ENCODE measurements at regions not wholly inside any gene's neighbourhood (a gene's known extent, or its start where the extent isn't known, plus 50 kb on each side); places are given as distances from the start of the nearest gene placed in this dataset.

- TF ChIP-seq CTCF (conservative IDR thresholded peaks at IDR 0.05 in 1 of 2, IDR thresholded peaks at IDR 0.05 in 1 of 2; ENCODE audit: low read depth in 1 of 2, low read length in 2 of 2) (no peak), EZH2 (IDR thresholded peaks at IDR 0.05; ENCODE audit: low read length, missing control alignments) (no peak)
These were observed 196.9 kb downstream of the ALG10 start for GRCh38 chr12:34219046-34219770.

Data from fibroblast of lung (primary cell).